Bronchial epithelial cell (primary cell): ENCODE measurements at regions not wholly inside any gene's neighbourhood (a gene's known extent, or its start where the extent isn't known, plus 50 kb on each side); places are given as distances from the start of the nearest gene placed in this dataset.

ENCODE experiments used
- DNase-seq: peaks from one replicate; pipeline ENCODE4 v3.0.0-alpha.2; 2010; ENCODE audit warnings: low read depth
- FAIRE-seq: peaks from 2 replicates; lab custom pipeline; 2011; peaks lifted over from hg19 to GRCh38; lab: Jason Lieb, UNC
- H3K27me3 ChIP-seq: 2 replicates; pipeline ENCODE4 v1.5.1; 2011; ENCODE audit warnings: low read length; ENCODE audit not compliant: control insufficient read depth, insufficient read depth
- H3K36me3 ChIP-seq: 2 replicates; pipeline ENCODE4 v1.5.1; 2011; ENCODE audit warnings: low read length; ENCODE audit not compliant: control insufficient read depth, insufficient read depth
- H3K4me3 ChIP-seq: 2 replicates; pipeline ENCODE4 v1.5.1; 2011; ENCODE audit warnings: mild to moderate bottlenecking, low read depth, low read length, control low read depth
- TF ChIP-seq, protein P1 (sequence below): IDR thresholded peaks from 2 replicates; pipeline ENCODE4 v1.5.1; 2011; ENCODE audit warnings: mild to moderate bottlenecking, moderate library complexity, low read length, control low read depth, inconsistent platforms; ENCODE audit not compliant: insufficient read depth, severe bottlenecking

DNA sequence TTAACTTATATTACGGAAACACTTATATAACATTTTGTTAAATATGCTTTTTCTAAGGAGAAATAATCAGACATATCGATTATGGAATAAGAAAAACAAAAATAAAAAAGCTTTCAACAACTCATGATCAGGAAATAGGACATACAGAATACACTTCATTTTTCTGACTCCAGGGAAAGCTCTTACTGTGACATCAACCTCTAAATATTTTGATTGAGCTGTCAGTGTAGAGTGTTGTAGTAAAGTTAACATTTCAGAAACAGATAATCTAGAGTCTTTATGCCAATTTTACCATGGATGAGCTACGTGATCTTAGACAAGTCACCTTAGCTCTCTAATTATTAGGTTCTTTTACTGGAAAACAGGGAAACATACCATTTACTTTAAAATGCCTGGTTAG is 218.9 kb upstream of the SORCS1 start:
- DNase-seq (no peak), FAIRE-seq (no peak)
- Histone ChIP-seq H3K27me3 (no peaks in the 10 kb centered on the region), H3K36me3 (no peaks in the 10 kb centered on the region), H3K4me3 (no peak overlapping the region)
- TF ChIP-seq, protein P1, sequence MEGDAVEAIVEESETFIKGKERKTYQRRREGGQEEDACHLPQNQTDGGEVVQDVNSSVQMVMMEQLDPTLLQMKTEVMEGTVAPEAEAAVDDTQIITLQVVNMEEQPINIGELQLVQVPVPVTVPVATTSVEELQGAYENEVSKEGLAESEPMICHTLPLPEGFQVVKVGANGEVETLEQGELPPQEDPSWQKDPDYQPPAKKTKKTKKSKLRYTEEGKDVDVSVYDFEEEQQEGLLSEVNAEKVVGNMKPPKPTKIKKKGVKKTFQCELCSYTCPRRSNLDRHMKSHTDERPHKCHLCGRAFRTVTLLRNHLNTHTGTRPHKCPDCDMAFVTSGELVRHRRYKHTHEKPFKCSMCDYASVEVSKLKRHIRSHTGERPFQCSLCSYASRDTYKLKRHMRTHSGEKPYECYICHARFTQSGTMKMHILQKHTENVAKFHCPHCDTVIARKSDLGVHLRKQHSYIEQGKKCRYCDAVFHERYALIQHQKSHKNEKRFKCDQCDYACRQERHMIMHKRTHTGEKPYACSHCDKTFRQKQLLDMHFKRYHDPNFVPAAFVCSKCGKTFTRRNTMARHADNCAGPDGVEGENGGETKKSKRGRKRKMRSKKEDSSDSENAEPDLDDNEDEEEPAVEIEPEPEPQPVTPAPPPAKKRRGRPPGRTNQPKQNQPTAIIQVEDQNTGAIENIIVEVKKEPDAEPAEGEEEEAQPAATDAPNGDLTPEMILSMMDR, result no peak

DNA sequence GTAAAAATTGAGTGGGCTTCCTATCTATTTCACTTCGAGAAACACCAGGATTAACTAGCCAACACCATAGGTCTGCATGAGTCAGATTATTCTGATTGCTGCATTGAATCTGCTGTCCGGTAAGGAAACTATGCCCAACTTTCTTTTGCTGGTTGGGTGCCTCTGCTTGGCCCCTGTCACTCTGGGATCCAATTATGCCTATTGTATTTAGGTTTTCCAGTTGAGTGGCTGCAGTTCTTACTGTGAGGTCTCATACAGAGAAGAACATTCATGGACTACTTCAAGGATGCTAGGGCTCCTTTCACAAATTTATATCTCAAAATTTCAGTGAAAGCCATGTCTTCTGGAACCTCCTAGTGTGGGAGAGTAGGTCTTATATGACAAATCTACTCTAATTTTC is 215.1 kb upstream of the SORCS1 start:
- FAIRE-seq, result no peak
- TF ChIP-seq, protein P1, result no peak

DNA sequence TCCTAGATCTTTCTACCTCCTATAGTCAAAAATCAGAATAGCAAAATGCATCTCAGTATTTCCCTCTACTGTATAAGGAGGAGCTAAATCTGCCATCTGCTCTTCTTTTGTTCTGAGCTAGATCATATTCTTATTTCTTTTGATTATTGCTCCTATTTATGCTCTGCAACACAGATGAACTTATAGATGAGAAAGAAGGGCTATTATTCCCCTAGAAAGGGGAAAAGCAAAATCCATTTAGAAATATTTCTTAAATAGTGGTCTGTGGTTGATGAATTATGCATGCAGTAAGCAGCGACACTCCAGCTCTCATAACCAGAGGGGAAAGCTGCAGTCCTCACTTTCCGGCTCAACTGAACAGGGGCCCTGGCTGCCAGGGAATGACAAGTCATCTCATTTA is 207.3 kb upstream of the SORCS1 start:
- DNase-seq (no peak), FAIRE-seq (no peak)
- H3K4me3 ChIP-seq, result no peak overlapping the region
- no peaks in the 10 kb centered on the region for H3K27me3 ChIP-seq
- H3K36me3 ChIP-seq, result no peaks in the 10 kb centered on the region
- TF ChIP-seq, protein P1, result no peak

More for the DNA sequence above, 215.1 kb upstream of the SORCS1 start:
- H3K27me3 ChIP-seq, result no peaks in the 10 kb centered on the region
- no peak overlapping the region for H3K4me3 ChIP-seq
- no peak for DNase-seq
- no peaks in the 10 kb centered on the region for H3K36me3 ChIP-seq

DNA sequence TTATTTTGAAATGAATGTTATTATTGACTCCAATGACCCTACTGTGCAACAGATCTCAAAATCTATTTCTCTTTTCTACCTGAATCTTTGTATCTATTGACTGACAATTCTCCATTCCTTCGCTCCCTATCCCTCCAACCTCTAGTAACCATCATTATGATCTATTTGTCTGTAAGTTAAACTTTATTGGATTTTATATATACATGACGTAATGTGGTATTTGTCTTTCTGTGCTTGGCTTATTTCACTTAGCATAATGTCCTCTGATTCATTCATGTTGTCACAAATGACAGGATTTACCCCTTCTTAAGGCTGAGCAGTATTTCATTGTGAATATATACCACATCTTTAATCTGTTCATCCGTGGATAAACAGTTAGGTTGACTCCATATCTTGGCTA is 200.4 kb upstream of the SORCS1 start:
- H3K4me3 ChIP-seq, result no peak overlapping the region
- TF ChIP-seq, protein P1, result no peak
- H3K36me3 ChIP-seq, result no peaks in the 10 kb centered on the region
- no peak for DNase-seq
- FAIRE-seq, result no peak
- H3K27me3 ChIP-seq, result no peaks in the 10 kb centered on the region

DNA sequence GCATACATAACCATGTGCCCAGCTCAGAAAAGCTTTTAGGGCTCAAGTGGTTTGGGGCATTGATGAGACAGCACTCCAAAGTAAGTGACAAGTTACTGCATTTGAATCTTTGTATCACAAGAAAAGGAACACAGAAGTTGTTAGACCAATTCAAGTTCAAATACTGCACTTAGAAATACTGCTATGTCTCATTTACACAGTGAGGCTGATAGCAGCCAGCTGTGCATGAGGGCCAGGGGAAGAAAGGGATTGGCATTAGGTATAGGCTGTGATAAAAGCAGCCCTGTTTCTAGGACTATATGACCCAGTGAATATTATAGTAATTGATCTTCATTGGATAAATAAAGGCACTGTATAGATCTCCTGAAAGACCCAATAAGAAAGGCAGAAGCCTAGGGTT is 197.8 kb upstream of the SORCS1 start:
- FAIRE-seq, result no peak

DNA sequence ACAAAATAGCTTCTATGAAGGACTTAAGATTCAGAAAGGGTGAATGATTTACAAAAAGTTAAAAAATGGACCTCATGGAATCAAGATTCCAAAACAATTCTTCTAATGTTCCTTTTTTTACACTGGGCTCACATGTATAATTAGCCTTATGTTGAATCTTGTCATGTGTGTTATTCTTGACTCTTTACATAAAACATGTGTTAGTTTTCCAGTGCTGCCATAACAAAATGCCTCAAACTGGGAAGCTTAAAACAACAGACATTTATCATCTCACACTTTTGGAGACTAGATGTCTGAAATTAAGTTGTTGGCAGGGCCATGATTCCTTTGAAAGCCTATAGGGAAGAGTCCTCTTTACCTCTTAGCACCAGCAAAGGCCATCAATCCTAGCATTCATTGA is 192.5 kb upstream of the SORCS1 start:
- Histone ChIP-seq H3K4me3 (no peak overlapping the region), H3K27me3 (no peaks in the 10 kb centered on the region), H3K36me3 (no peaks in the 10 kb centered on the region)
- DNase-seq, result no peak
- FAIRE-seq, result no peak
- TF ChIP-seq, protein P1, result no peak

More for the DNA sequence above, 197.8 kb upstream of the SORCS1 start:
- DNase-seq, result no peak
- no peaks in the 10 kb centered on the region for H3K27me3 ChIP-seq
- H3K4me3 ChIP-seq, result no peak overlapping the region
- no peaks in the 10 kb centered on the region for H3K36me3 ChIP-seq
- TF ChIP-seq, protein P1, result no peak
